ENCODE measurements at regions not wholly inside any gene's neighbourhood (a gene's known extent, or its start where the extent isn't known, plus 50 kb on each side); places are given as distances from the start of the nearest gene placed in this dataset.

GRCh38 chr1:185406006-185406690 lies 89.1 kb upstream of the IVNS1ABP start (continued):
- TF ChIP-seq FOXP4 (CRISPR knock-in tag; IDR thresholded peaks at IDR 0.05) = no peak

GRCh38 chr1:185404907-185405568 lies 88.0 kb upstream of the IVNS1ABP start:
- Histone ChIP-seq H3K4me1 (ENCODE audit: insufficient read depth, low read length) (peaks cover 12% of the 10 kb centered on the region; the same call in 1 of the 2 replicates), H3K27me3 (ENCODE audit: control insufficient read depth in 1 of 2, insufficient read depth in 2 of 2, low read length in 2 of 2) (peaks cover 2 to 25% of the 10 kb centered on the region in 2 experiments; a peak in 3 of 5 replicates), H3K36me3 (replicated peaks in 1 of 2; ENCODE audit: control insufficient read depth in 1 of 2, insufficient read depth in 2 of 2, low read length in 2 of 2) (no peaks in the 10 kb centered on the region), H2AFZ (ENCODE audit: low read length) (no peak overlapping the region), H3K4me3 (replicated peaks in 1 of 3; ENCODE audit: insufficient read depth in 1 of 3, low read depth in 2 of 3, low read length in 3 of 3) (no peak overlapping the region), H3K9me3 (ENCODE audit: low read length) (no peaks in the 10 kb centered on the region), H4K20me1 (ENCODE audit: insufficient read depth, low read length) (no peaks in the 10 kb centered on the region), H3K79me2 (ENCODE audit: insufficient read depth, low read length) (no peaks in the 10 kb centered on the region), H3K9ac (ENCODE audit: insufficient read depth, low read depth, low read length) (no peak overlapping the region), H3K27ac (ENCODE audit: extremely low read length, insufficient read depth, low read length) (no peak overlapping the region), H3K4me2 (ENCODE audit: low read depth, low read length) (no peak overlapping the region)
- FAIRE-seq = no peak
- 5% methylated on average over 6 of the region's 6 CpGs for WGBS (ENCODE audit: low lambda C conversion rate)
- intact Hi-C loops (cut with micrococcal nuclease; ENCODE audit: unreplicated experiment) = no loop called here
- DNase-seq (ENCODE audit: low spot score) = no peak
- ChIA-PET CTCF (ENCODE audit: low intra/inter-chr PET ratio, low total read pairs) (no interaction called here), POLR2A (no interaction called here)
- in situ Hi-C loops (cut with HindIII; ENCODE audit: extremely low pct_ligation_motif_present, low pct_unique_long_range_greater_than_20kb) = no loop called here
- no peak for ATAC-seq
- no TSS peak for BruUV-seq (replicated peaks)
- TF ChIP-seq, protein P1, sequence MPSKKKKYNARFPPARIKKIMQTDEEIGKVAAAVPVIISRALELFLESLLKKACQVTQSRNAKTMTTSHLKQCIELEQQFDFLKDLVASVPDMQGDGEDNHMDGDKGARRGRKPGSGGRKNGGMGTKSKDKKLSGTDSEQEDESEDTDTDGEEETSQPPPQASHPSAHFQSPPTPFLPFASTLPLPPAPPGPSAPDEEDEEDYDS (CRISPR knock-in tag; IDR thresholded peaks at IDR 0.05) = no peak
- TF ChIP-seq ZKSCAN1 (IDR thresholded peaks at IDR 0.05; ENCODE audit: low read length) = no peak
- no peak for TF ChIP-seq PHF5A (CRISPR knock-in tag; IDR thresholded peaks at IDR 0.05; ENCODE audit: low read depth, unreplicated experiment)
- TF ChIP-seq ZNF646 (CRISPR knock-in tag; IDR thresholded peaks at IDR 0.05) = no peak
- TF ChIP-seq KDM6A (CRISPR knock-in tag; IDR thresholded peaks at IDR 0.05; ENCODE audit: low read depth) = no peak
- TF ChIP-seq ZNF224 (CRISPR knock-in tag; IDR thresholded peaks at IDR 0.05) = no peak
- TF ChIP-seq TEF (CRISPR knock-in tag; IDR thresholded peaks at IDR 0.05) = no peak
- no peak for TF ChIP-seq SRSF4 (IDR thresholded peaks at IDR 0.05; ENCODE audit: low read depth, low read length, poor library complexity, severe bottlenecking)
